ENCODE measurements at regions not wholly inside any gene's neighbourhood (a gene's known extent, or its start where the extent isn't known, plus 50 kb on each side); places are given as distances from the start of the nearest gene placed in this dataset.

GRCh38 chr5:38094889-38095288 is 163.5 kb upstream of the EGFLAM start:
- no peak for TF ChIP-seq CTCF (IDR thresholded peaks at IDR 0.05; ENCODE audit: insufficient read depth, low read depth, low read length)
- TF ChIP-seq EZH2 (IDR thresholded peaks at IDR 0.05; ENCODE audit: insufficient read depth, low read length): no peak
